ENCODE measurements at regions not wholly inside any gene's neighbourhood (a gene's known extent, or its start where the extent isn't known, plus 50 kb on each side); places are given as distances from the start of the nearest gene placed in this dataset.
"Not testable (repeated sequence)": the region's sequence is repeated elsewhere in the genome, so short reads cannot be mapped to it uniquely, and the experiment has no call there.

GRCh38 chr1:95889400-95889799 lies 655.4 kb downstream of the RWDD3 start:
- Mint-ChIP-seq H3K27ac (no peak overlapping the region), H3K9me3 (peaks cover 7% of the 10 kb centered on the region), H3K36me3 (ENCODE audit: low read depth) (no peaks in the 10 kb centered on the region), H3K4me3 (no peak overlapping the region), H3K4me1 (ENCODE audit: low read depth) (no peaks in the 10 kb centered on the region), H3K27me3 (ENCODE audit: low read depth) (no peaks in the 10 kb centered on the region)
- DNase-seq (ENCODE audit: low spot score), result no peak

- peaks cover 14% of the 10 kb centered on the region for H3K9me3 Mint-ChIP-seq
- no peak for DNase-seq (ENCODE audit: low spot score)
- H3K4me3 Mint-ChIP-seq, result no peak overlapping the region
- H3K4me1 Mint-ChIP-seq (ENCODE audit: low read depth), result no peaks in the 10 kb centered on the region
- H3K27ac Mint-ChIP-seq, result no peak overlapping the region
- no peaks in the 10 kb centered on the region for H3K36me3 Mint-ChIP-seq (ENCODE audit: low read depth)
- H3K27me3 Mint-ChIP-seq (ENCODE audit: low read depth), result no peaks in the 10 kb centered on the region
Observed at GRCh38 chr1:95893921-95894320, 659.9 kb downstream of the RWDD3 start.

GRCh38 chr1:95903060-95903459 lies 669.0 kb downstream of the RWDD3 start:
- DNase-seq (ENCODE audit: low spot score), result no peak
- no peaks in the 10 kb centered on the region for H3K4me1 Mint-ChIP-seq (ENCODE audit: low read depth)
- no peaks in the 10 kb centered on the region for H3K36me3 Mint-ChIP-seq (ENCODE audit: low read depth)
- H3K9me3 Mint-ChIP-seq, result peaks cover 18% of the 10 kb centered on the region
- no peak overlapping the region for H3K27ac Mint-ChIP-seq
- no peak overlapping the region for H3K4me3 Mint-ChIP-seq
- no peaks in the 10 kb centered on the region for H3K27me3 Mint-ChIP-seq (ENCODE audit: low read depth)

- no peaks in the 10 kb centered on the region for H3K36me3 Mint-ChIP-seq (ENCODE audit: low read depth)
- DNase-seq (ENCODE audit: low spot score), result no peak
- H3K27me3 Mint-ChIP-seq (ENCODE audit: low read depth), result no peaks in the 10 kb centered on the region
- no peak overlapping the region for H3K4me3 Mint-ChIP-seq
- no peaks in the 10 kb centered on the region for H3K4me1 Mint-ChIP-seq (ENCODE audit: low read depth)
- peaks cover 18% of the 10 kb centered on the region for H3K9me3 Mint-ChIP-seq
- no peak overlapping the region for H3K27ac Mint-ChIP-seq
Observed at GRCh38 chr1:95905818-95906395, 671.9 kb downstream of the RWDD3 start.

- DNase-seq (ENCODE audit: low spot score); H3K4me1 Mint-ChIP-seq (ENCODE audit: low read depth); H3K27me3 Mint-ChIP-seq (ENCODE audit: low read depth); H3K36me3 Mint-ChIP-seq (ENCODE audit: low read depth); H3K4me3 Mint-ChIP-seq; H3K27ac Mint-ChIP-seq: not testable (repeated sequence)
- H3K9me3 Mint-ChIP-seq, result peaks cover 40% of the 10 kb centered on the region
Observed at GRCh38 chr1:95911739-95912138, 677.7 kb downstream of the RWDD3 start.

- Mint-ChIP-seq H3K36me3 (ENCODE audit: low read depth) (no peaks in the 10 kb centered on the region), H3K4me1 (ENCODE audit: low read depth) (no peaks in the 10 kb centered on the region), H3K9me3 (peaks cover 33% of the 10 kb centered on the region), H3K27me3 (ENCODE audit: low read depth) (no peaks in the 10 kb centered on the region), H3K4me3 (no peak overlapping the region), H3K27ac (no peak overlapping the region)
- DNase-seq (ENCODE audit: low spot score), result no peak
Observed at GRCh38 chr1:95916616-95917015, 682.6 kb downstream of the RWDD3 start.

- H3K36me3 Mint-ChIP-seq (ENCODE audit: low read depth), result no peaks in the 10 kb centered on the region
- no peaks in the 10 kb centered on the region for H3K27me3 Mint-ChIP-seq (ENCODE audit: low read depth)
- H3K4me3 Mint-ChIP-seq, result no peak overlapping the region
- H3K27ac Mint-ChIP-seq, result no peak overlapping the region
- no peak for DNase-seq (ENCODE audit: low spot score)
- H3K9me3 Mint-ChIP-seq, result peaks cover 3% of the 10 kb centered on the region
- no peaks in the 10 kb centered on the region for H3K4me1 Mint-ChIP-seq (ENCODE audit: low read depth)
Observed at GRCh38 chr1:95924684-95925083, 690.7 kb downstream of the RWDD3 start.

GRCh38 chr1:95926331-95926730 lies 692.3 kb downstream of the RWDD3 start:
- DNase-seq (ENCODE audit: low spot score), result no peak
- no peak overlapping the region for H3K27ac Mint-ChIP-seq
- H3K36me3 Mint-ChIP-seq (ENCODE audit: low read depth), result no peaks in the 10 kb centered on the region
- H3K9me3 Mint-ChIP-seq, result no peaks in the 10 kb centered on the region
- H3K27me3 Mint-ChIP-seq (ENCODE audit: low read depth), result no peaks in the 10 kb centered on the region
- no peaks in the 10 kb centered on the region for H3K4me1 Mint-ChIP-seq (ENCODE audit: low read depth)
- H3K4me3 Mint-ChIP-seq, result no peak overlapping the region

- peaks cover 5% of the 10 kb centered on the region for H3K9me3 Mint-ChIP-seq
- no peaks in the 10 kb centered on the region for H3K27me3 Mint-ChIP-seq (ENCODE audit: low read depth)
- no peak for DNase-seq (ENCODE audit: low spot score)
- H3K36me3 Mint-ChIP-seq (ENCODE audit: low read depth), result no peaks in the 10 kb centered on the region
- no peaks in the 10 kb centered on the region for H3K4me1 Mint-ChIP-seq (ENCODE audit: low read depth)
- H3K27ac Mint-ChIP-seq, result no peak overlapping the region
- no peak overlapping the region for H3K4me3 Mint-ChIP-seq
Observed at GRCh38 chr1:95927061-95927460, 693.1 kb downstream of the RWDD3 start.

GRCh38 chr1:95935719-95936118 lies 701.7 kb downstream of the RWDD3 start:
- H3K36me3 Mint-ChIP-seq (ENCODE audit: low read depth), result no peaks in the 10 kb centered on the region
- DNase-seq (ENCODE audit: low spot score), result no peak
- H3K9me3 Mint-ChIP-seq, result peaks cover 6% of the 10 kb centered on the region
- no peak overlapping the region for H3K27ac Mint-ChIP-seq
- no peaks in the 10 kb centered on the region for H3K4me1 Mint-ChIP-seq (ENCODE audit: low read depth)
- H3K4me3 Mint-ChIP-seq, result no peak overlapping the region
- H3K27me3 Mint-ChIP-seq (ENCODE audit: low read depth), result no peaks in the 10 kb centered on the region

- Mint-ChIP-seq H3K27me3 (ENCODE audit: low read depth) (no peaks in the 10 kb centered on the region), H3K27ac (no peak overlapping the region), H3K36me3 (ENCODE audit: low read depth) (no peaks in the 10 kb centered on the region), H3K9me3 (peaks cover 9% of the 10 kb centered on the region), H3K4me3 (no peak overlapping the region), H3K4me1 (ENCODE audit: low read depth) (no peaks in the 10 kb centered on the region)
- no peak for DNase-seq (ENCODE audit: low spot score)
Observed at GRCh38 chr1:95941121-95941798, 707.2 kb downstream of the RWDD3 start.

GRCh38 chr1:95948023-95948422 lies 714.0 kb downstream of the RWDD3 start:
- DNase-seq (ENCODE audit: low spot score), result no peak

GRCh38 chr1:95951371-95952102 lies 717.5 kb downstream of the RWDD3 start:
- Mint-ChIP-seq H3K9me3 (no peaks in the 10 kb centered on the region), H3K4me3 (no peak overlapping the region), H3K36me3 (ENCODE audit: low read depth) (no peaks in the 10 kb centered on the region), H3K4me1 (ENCODE audit: low read depth) (peaks cover 3% of the 10 kb centered on the region), H3K27ac (no peak overlapping the region), H3K27me3 (ENCODE audit: low read depth) (no peaks in the 10 kb centered on the region)
- DNase-seq (ENCODE audit: low spot score), result no peak

More at GRCh38 chr1:95948023-95948422, 714.0 kb downstream of the RWDD3 start:
- no peaks in the 10 kb centered on the region for H3K27me3 Mint-ChIP-seq (ENCODE audit: low read depth)
- peaks cover under 1% of the 10 kb centered on the region for H3K9me3 Mint-ChIP-seq
- no peak overlapping the region for H3K27ac Mint-ChIP-seq
- no peak overlapping the region for H3K4me3 Mint-ChIP-seq
- H3K36me3 Mint-ChIP-seq (ENCODE audit: low read depth), result no peaks in the 10 kb centered on the region
- peaks cover 3% of the 10 kb centered on the region for H3K4me1 Mint-ChIP-seq (ENCODE audit: low read depth)

- no peaks in the 10 kb centered on the region for H3K9me3 Mint-ChIP-seq
Observed at GRCh38 chr1:95953015-95953414, 719.0 kb downstream of the RWDD3 start.

More at GRCh38 chr1:95953015-95953414, 719.0 kb downstream of the RWDD3 start:
- no peak overlapping the region for H3K27ac Mint-ChIP-seq
- DNase-seq (ENCODE audit: low spot score), result no peak
- H3K4me1 Mint-ChIP-seq (ENCODE audit: low read depth), result peaks cover 3% of the 10 kb centered on the region
- no peaks in the 10 kb centered on the region for H3K36me3 Mint-ChIP-seq (ENCODE audit: low read depth)
- no peak overlapping the region for H3K4me3 Mint-ChIP-seq
- no peaks in the 10 kb centered on the region for H3K27me3 Mint-ChIP-seq (ENCODE audit: low read depth)
